Activated T-helper 1 cell treated with anti-CD3 and anti-CD28 coated beads, Interleukin-12 subunit alpha, Interleukin-12 subunit beta, Interleukin-2, Interleukin-4 antibody, amounts not matched to agents 30 ng/mL and 10 ng/mL and 1 ng/mL, durations not matched to agents 14 hours and 24 hours and 36 hours (primary cell): ENCODE measurements at regions not wholly inside any gene's neighbourhood (a gene's known extent, or its start where the extent isn't known, plus 50 kb on each side); places are given as distances from the start of the nearest gene placed in this dataset.

Experiments
- DNase-seq: peaks from one replicate; pipeline ENCODE4 v3.0.0; 2021; ENCODE audit warnings: low spot score
- H3K27ac Mint-ChIP-seq: one replicate; pipeline ENCODE4 v1.8.0; 2021; ENCODE audit warnings: mild to moderate bottlenecking, mixed read lengths
- H3K27me3 Mint-ChIP-seq: one replicate; pipeline ENCODE4 v1.8.0; 2022; ENCODE audit warnings: mild to moderate bottlenecking, moderate library complexity, mixed read lengths; ENCODE audit not compliant: insufficient read depth
- H3K36me3 Mint-ChIP-seq: one replicate; pipeline ENCODE4 v1.8.0; 2021; ENCODE audit warnings: low read depth, mixed read lengths
- H3K4me1 Mint-ChIP-seq: one replicate; pipeline ENCODE4 v1.8.0; 2021; ENCODE audit warnings: low read depth, mixed read lengths
- H3K4me3 Mint-ChIP-seq: one replicate; pipeline ENCODE4 v1.8.0; 2021; ENCODE audit warnings: mild to moderate bottlenecking, moderate library complexity, mixed read lengths
- H3K9me3 Mint-ChIP-seq: one replicate; pipeline ENCODE4 v1.8.0; 2021; ENCODE audit warnings: mixed read lengths
- intact Hi-C: fragments of 100-400 bp; cut with micrococcal nuclease; formaldehyde crosslinking; loops from one replicate; pipeline ENCODE4 v1.15.1; 2024

DNA sequence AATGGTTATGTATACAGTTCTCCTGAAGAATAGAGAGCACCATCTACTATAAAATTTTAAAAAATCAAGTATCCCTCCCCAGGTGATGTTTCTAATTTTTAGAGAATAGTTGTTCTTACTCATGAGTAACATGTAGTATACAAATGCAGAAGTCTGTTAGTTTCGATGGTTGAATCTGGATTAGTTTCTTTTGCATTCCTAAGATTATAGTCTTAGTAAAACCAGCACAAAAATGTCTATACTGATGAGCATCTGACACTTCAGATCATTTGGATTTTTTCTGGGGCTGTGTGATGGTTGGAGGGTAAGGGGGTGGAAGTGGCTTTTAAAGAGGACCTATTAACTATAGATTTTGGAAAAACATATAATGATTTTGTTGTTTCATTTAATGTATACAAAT is 167.3 kb upstream of the SGO1 start:
- H3K4me3 Mint-ChIP-seq = no peak overlapping the region
- H3K36me3 Mint-ChIP-seq = no peaks in the 10 kb centered on the region
- no peak for DNase-seq
- intact Hi-C loops = no loop called here
- peaks cover 3% of the 10 kb centered on the region for H3K27me3 Mint-ChIP-seq
- no peaks in the 10 kb centered on the region for H3K9me3 Mint-ChIP-seq
- H3K4me1 Mint-ChIP-seq = no peaks in the 10 kb centered on the region
- H3K27ac Mint-ChIP-seq = no peak overlapping the region

DNA sequence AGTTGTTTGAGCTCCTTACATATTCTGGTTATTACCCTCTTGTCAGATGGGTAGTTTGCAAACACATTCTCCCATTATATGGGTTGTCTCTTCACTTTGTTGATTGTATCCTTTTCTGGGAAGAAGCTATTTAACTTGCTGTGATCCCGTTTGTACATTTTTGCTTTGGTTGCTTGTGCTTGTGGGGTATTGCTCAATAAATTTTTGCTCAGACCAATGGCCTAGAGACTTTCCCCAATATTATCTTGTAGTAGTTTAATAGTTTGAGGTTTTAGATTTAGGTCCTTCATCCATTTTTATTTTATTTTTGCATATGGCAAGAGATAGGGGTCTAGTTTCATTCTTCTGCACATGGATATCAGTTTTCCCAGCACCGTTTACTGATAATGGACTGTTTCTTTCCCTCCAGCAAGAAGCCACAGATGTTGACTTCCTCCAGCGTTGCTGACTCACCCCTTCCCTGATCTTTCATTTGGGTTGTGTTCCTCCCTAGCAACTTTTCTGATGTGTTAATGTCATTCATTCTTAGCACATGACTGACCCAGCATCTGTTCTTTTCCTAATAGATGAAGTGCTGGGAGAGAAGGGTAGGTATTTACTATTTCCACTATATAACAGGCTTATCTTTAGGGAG is 166.7 kb upstream of the SGO1 start:
- Mint-ChIP-seq H3K27me3 (peaks cover 3% of the 10 kb centered on the region), H3K4me3 (no peak overlapping the region), H3K4me1 (no peaks in the 10 kb centered on the region), H3K36me3 (no peaks in the 10 kb centered on the region), H3K27ac (no peak overlapping the region), H3K9me3 (no peaks in the 10 kb centered on the region)
- no peak for DNase-seq
- intact Hi-C loops = no loop called here

DNA sequence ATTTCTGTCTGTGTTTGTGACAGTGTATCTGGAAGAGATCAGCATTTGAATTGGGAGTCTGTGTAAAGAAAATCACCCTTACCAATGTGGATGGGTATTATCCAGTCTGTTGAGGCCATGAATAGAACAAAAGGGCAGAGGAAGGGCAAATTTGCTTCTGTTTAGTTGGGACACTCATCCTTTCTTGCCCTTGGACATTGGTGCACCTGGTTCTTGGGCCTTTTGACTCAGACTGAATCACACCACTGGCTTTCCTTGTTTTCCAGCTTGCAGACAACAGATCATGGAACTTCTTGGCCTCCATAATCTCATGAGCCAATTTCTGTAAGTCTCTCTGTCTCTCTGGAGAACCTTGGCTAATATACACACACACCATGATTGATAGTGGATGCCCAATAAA is 164.4 kb upstream of the SGO1 start:
- Mint-ChIP-seq H3K27ac (no peak overlapping the region), H3K27me3 (peaks cover 3% of the 10 kb centered on the region), H3K4me1 (no peaks in the 10 kb centered on the region), H3K9me3 (no peaks in the 10 kb centered on the region), H3K4me3 (no peak overlapping the region), H3K36me3 (no peaks in the 10 kb centered on the region)
- intact Hi-C loops = no loop called here
- no peak for DNase-seq

DNA sequence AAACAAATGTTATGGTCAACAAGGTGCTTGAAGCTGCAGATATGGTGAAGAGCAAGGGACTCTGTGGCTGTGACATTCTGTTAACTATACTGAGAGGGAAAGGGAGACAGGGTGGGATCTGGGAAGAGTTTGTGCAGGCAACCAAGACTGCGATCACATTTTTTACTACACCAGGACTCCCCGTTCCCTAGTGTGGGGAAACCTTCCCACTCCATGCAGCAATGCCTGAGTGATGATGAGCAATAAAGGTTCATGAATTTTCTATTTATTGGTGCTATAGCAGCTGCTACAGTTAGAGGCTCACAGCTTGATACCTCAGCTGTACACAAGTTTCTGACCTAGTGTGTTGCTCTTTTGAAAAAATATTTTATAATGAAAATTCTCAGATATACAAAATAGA is 160.9 kb upstream of the SGO1 start:
- no peak overlapping the region for H3K4me3 Mint-ChIP-seq
- H3K27me3 Mint-ChIP-seq = peaks cover 5% of the 10 kb centered on the region
- intact Hi-C loops = no loop called here
- no peak for DNase-seq
- no peak overlapping the region for H3K27ac Mint-ChIP-seq
- no peaks in the 10 kb centered on the region for H3K9me3 Mint-ChIP-seq
- H3K4me1 Mint-ChIP-seq = no peaks in the 10 kb centered on the region
- H3K36me3 Mint-ChIP-seq = no peaks in the 10 kb centered on the region

DNA sequence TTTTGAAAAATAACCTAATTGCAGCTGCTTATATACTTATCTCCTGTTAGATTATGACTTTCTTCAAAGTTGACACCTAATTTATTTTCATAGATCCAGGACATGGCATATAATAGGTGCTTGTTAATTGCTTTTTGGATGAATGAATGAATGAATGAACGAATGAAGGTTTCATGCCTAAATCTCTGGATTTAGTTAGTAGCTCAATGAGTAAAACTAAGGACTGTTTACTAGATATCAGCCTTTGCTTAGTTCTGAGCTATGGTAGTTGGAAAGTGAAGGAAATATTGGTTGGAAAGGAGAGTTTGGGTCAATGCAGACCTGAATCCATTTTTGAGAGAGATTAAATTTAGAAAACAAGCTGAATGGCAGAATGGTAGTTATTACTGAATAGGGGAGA is 160.4 kb upstream of the SGO1 start:
- no peaks in the 10 kb centered on the region for H3K4me1 Mint-ChIP-seq
- DNase-seq = no peak
- H3K36me3 Mint-ChIP-seq = no peaks in the 10 kb centered on the region
- no peaks in the 10 kb centered on the region for H3K9me3 Mint-ChIP-seq
- no peak overlapping the region for H3K27ac Mint-ChIP-seq
- no peak overlapping the region for H3K4me3 Mint-ChIP-seq
- H3K27me3 Mint-ChIP-seq = peaks cover 5% of the 10 kb centered on the region
- intact Hi-C loops = no loop called here

DNA sequence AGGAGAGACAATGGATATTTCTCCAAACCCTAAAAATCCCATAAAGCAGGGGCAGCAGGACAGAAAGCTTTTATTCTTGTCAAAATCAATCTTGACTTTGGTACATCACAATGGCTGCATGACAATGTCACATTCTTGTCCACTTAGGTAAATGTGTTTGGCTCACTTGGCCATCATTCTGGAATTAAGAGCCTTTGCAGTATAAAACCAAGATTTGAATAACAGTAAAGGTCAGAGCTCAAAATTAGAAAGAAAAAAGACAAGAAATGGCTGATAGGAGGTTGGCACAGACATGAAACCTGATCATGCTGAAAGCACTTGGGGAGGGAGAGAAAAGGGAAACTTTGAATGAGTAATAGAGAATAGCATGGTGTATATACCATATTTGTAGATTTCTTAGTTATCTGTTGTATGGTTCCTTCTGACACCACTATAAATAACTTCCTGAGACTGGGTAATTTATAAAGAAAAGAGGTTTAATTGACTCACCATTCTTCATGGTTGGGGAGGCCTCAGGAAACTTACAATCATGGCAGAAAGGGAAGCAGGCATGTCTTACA is 158.5 kb upstream of the SGO1 start:
- Mint-ChIP-seq H3K4me3 (no peak overlapping the region), H3K9me3 (no peaks in the 10 kb centered on the region), H3K27ac (no peak overlapping the region), H3K27me3 (peaks cover 3% of the 10 kb centered on the region), H3K36me3 (no peaks in the 10 kb centered on the region), H3K4me1 (no peaks in the 10 kb centered on the region)
- DNase-seq = no peak
- intact Hi-C loops = loop anchor here (5.0 kb wide), 1 partner anchor 1773 kb away; no protein-coding TSS in a partner anchor

DNA sequence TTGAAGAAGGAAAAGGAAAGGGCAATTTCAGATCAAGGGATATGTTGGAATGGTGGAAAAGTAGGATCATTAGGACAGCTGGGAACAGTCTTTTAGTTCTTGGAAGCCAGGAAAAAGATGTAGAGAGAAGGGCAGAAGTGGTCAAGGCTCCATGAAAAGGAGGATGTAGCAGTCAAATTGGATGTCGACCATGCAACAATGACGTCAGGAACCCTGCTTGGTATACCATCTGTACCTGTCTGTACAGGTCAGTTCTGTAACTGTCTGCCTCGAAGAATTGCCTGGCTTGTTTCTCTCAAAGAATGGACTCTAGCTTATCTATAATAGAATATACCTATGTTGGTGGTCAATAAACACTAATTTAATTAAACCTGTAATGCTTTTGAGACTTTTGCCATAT is 157.8 kb upstream of the SGO1 start:
- no peak for DNase-seq
- Mint-ChIP-seq H3K36me3 (no peaks in the 10 kb centered on the region), H3K9me3 (no peaks in the 10 kb centered on the region), H3K4me1 (no peaks in the 10 kb centered on the region), H3K27me3 (peaks cover 3% of the 10 kb centered on the region), H3K27ac (no peak overlapping the region), H3K4me3 (no peak overlapping the region)
- intact Hi-C loops = loop anchor here (5.0 kb wide), 1 partner anchor 1774 kb away; no protein-coding TSS in a partner anchor

DNA sequence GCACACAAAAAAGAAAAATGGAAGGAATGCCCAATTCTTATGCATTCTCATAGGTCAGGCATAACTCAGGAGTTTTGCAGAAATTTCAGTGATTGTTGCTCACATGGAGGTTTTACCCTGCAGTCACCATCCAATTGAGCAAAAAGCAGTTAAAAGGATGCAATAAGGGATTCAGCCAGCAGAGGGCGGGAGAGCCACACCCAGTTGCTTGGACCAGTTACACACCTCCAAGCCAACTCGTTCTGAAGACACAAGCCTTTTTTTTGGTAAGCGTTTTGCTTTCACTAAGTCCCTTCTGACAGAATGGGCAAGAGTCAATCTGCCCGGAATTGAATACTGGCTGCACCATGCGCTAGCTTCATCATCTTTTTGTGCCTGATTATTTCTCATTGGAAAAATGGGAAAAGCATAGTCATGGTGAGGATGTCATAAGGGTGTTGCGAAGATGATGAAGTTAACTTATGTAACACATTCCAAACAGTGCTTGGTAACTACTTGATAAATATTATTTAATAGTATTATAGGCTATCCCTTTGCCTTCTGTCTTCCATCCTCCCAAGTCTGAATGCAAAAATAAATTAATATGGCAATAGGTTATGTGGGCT is 154.4 kb upstream of the SGO1 start:
- intact Hi-C loops = loop anchor here (5.0 kb wide), 1 partner anchor 1777 kb away; no protein-coding TSS in a partner anchor
- no peaks in the 10 kb centered on the region for H3K36me3 Mint-ChIP-seq
- no peak overlapping the region for H3K27ac Mint-ChIP-seq
- peaks cover 1% of the 10 kb centered on the region for H3K27me3 Mint-ChIP-seq
- no peak overlapping the region for H3K4me3 Mint-ChIP-seq
- no peaks in the 10 kb centered on the region for H3K4me1 Mint-ChIP-seq
- peak; percentile 48 for DNase-seq
- H3K9me3 Mint-ChIP-seq = no peaks in the 10 kb centered on the region

DNA sequence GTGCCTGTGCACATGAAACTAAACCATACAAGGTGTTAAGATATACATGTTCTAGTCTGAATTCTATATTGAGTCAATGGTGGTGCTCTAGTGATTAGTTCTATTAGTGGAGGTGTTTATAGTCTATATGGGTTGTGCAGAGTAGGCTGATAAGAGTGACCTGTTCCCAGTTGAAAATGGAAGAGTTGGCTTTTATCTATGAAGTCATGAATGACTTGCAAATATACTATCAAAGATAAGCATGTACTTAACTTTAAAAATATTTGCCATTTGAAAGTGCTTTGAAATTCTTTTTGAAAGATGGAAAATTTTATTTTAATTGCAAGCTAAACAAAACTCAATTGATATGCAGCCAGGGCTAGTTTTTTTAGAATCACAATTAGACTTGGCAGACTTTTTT is 150.6 kb upstream of the SGO1 start:
- no peak for DNase-seq
- H3K36me3 Mint-ChIP-seq = no peaks in the 10 kb centered on the region
- no peaks in the 10 kb centered on the region for H3K9me3 Mint-ChIP-seq
- no peak overlapping the region for H3K4me3 Mint-ChIP-seq
- H3K27me3 Mint-ChIP-seq = peaks cover 3% of the 10 kb centered on the region
- no peaks in the 10 kb centered on the region for H3K4me1 Mint-ChIP-seq
- intact Hi-C loops = no loop called here
- no peak overlapping the region for H3K27ac Mint-ChIP-seq

DNA sequence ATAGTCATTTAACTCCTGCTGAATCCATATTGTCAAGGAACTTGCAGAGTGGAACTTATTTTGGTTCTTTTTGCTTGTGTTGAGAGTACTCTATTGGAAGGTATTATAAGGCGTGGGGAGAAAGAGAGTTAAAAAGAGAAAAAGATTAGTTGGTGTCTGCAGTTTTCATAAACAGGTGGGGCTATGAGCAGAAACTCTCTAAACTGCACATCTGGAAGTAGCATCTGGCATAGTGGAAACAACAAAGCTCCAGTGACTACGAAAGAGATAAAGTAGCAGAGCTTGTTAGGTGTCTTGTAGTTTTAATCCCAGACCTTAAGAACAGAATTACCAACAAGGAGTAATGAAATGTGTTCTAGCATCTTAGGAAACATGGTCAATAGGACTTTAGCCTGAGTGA is 148.8 kb upstream of the SGO1 start:
- Mint-ChIP-seq H3K27me3 (peaks cover 3% of the 10 kb centered on the region), H3K4me1 (no peaks in the 10 kb centered on the region), H3K36me3 (no peaks in the 10 kb centered on the region), H3K27ac (no peak overlapping the region), H3K4me3 (no peak overlapping the region), H3K9me3 (no peaks in the 10 kb centered on the region)
- no peak for DNase-seq
- intact Hi-C loops = no loop called here

DNA sequence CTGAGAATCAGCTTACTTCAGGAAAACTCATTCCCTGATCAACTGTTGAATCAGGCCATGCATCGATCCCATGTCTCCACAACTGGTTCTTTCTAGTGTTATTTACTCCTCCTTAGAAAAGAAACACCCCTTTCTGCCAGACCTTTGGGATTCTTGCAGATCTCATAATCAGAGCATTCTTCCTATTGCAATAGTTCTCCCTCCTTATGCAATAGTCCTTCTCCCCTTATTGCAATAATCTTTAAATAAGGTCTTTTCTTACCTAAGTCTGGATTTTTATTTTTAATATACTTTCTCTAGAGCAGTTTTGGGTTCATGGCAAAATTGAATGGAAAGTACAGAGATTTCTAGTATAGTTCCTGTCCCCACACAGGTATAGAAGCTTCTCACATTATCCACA is 141.9 kb upstream of the SGO1 start:
- Mint-ChIP-seq H3K27me3 (peaks cover under 1% of the 10 kb centered on the region), H3K36me3 (no peaks in the 10 kb centered on the region), H3K4me1 (no peaks in the 10 kb centered on the region), H3K9me3 (no peaks in the 10 kb centered on the region), H3K27ac (no peak overlapping the region), H3K4me3 (no peak overlapping the region)
- no peak for DNase-seq
- intact Hi-C loops = no loop called here

DNA sequence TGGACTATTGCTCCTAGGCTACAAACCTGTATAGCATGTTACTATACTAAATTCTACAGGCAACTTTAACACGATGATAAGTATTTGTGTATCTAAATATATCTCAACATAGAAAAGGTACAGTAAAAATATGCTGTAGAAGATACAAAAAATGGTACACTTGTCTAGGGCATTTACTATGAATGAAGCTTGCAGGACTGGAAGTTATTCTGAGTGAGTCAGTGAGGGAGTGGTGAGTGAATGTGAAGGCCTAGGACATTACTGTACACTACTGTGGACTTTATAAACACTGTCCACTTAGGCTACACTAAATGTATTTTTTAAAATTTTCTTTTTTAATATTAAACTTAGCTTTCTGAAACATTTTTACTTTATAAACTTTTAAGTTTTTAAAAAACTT is 140.5 kb upstream of the SGO1 start:
- Mint-ChIP-seq H3K4me3 (no peak overlapping the region), H3K4me1 (no peaks in the 10 kb centered on the region), H3K9me3 (no peaks in the 10 kb centered on the region), H3K27ac (no peak overlapping the region), H3K27me3 (no peaks in the 10 kb centered on the region), H3K36me3 (no peaks in the 10 kb centered on the region)
- intact Hi-C loops = no loop called here
- no peak for DNase-seq

DNA sequence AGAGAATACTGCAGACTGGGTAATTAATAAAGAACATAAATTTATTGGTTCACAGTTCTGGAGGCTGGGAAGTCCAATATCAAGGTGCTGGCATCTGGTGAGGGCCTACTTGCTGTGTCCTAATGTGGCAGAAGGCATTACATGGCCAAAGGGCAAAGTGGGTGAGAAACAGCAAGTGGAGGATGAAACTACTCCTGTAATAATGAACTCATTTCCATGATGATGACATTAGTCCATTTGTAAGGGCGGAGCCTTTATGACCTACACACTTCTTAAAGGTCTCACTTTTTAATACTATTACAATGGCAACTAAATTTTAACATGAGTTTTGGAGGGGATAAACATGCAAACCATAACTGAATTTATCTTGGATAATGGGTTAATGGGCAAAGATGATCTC is 139.6 kb upstream of the SGO1 start:
- H3K4me1 Mint-ChIP-seq = no peaks in the 10 kb centered on the region
- H3K36me3 Mint-ChIP-seq = no peaks in the 10 kb centered on the region
- intact Hi-C loops = no loop called here
- H3K9me3 Mint-ChIP-seq = no peaks in the 10 kb centered on the region
- no peak overlapping the region for H3K4me3 Mint-ChIP-seq
- no peak for DNase-seq
- H3K27me3 Mint-ChIP-seq = no peaks in the 10 kb centered on the region
- no peak overlapping the region for H3K27ac Mint-ChIP-seq
